ENCODE measurements at regions not wholly inside any gene's neighbourhood (a gene's known extent, or its start where the extent isn't known, plus 50 kb on each side); places are given as distances from the start of the nearest gene placed in this dataset.

- TF ChIP-seq POLR2AphosphoS5 (IDR thresholded peaks at IDR 0.05) (no peak), POLR2A (IDR thresholded peaks at IDR 0.05) (no peak)
- TF ChIP-seq, protein P1, sequence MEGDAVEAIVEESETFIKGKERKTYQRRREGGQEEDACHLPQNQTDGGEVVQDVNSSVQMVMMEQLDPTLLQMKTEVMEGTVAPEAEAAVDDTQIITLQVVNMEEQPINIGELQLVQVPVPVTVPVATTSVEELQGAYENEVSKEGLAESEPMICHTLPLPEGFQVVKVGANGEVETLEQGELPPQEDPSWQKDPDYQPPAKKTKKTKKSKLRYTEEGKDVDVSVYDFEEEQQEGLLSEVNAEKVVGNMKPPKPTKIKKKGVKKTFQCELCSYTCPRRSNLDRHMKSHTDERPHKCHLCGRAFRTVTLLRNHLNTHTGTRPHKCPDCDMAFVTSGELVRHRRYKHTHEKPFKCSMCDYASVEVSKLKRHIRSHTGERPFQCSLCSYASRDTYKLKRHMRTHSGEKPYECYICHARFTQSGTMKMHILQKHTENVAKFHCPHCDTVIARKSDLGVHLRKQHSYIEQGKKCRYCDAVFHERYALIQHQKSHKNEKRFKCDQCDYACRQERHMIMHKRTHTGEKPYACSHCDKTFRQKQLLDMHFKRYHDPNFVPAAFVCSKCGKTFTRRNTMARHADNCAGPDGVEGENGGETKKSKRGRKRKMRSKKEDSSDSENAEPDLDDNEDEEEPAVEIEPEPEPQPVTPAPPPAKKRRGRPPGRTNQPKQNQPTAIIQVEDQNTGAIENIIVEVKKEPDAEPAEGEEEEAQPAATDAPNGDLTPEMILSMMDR (IDR thresholded peaks at IDR 0.05): no peak
Observed at GRCh38 chr5:118551031-118551430, 437.3 kb downstream of the DTWD2 start.
